CD14-positive monocyte (primary cell): ENCODE measurements at regions not wholly inside any gene's neighbourhood (a gene's known extent, or its start where the extent isn't known, plus 50 kb on each side); places are given as distances from the start of the nearest gene placed in this dataset.

Experiments
- DNase-seq, 3 donors: peaks; one replicate each; pipeline ENCODE4 v3.0.0-alpha.2; 2011 to 2022
- H2AFZ ChIP-seq: 2 replicates; pipeline ENCODE4 v1.6.0; 2012; ENCODE audit warnings: mild to moderate bottlenecking, low read depth, low read length, inconsistent platforms; ENCODE audit not compliant: insufficient read depth, poor library complexity, severe bottlenecking
- H3K27ac ChIP-seq, 2 donors: 1 replicate in 1 of 2; 2 replicates in 1 of 2; pipeline ENCODE4 v1.5.1; 2012 to 2013; ENCODE audit warnings: low read length in 2 of 2, control low read depth in 1 of 2, inconsistent platforms in 1 of 2, low read depth in 1 of 2, mild to moderate bottlenecking in 1 of 2
- H3K27me3 ChIP-seq, 2 donors: one replicate each; pipeline versions ENCODE4 v1.6.0 to v1.6.1; 2011 to 2013; ENCODE audit warnings: low read length in 2 of 2; ENCODE audit not compliant: control insufficient read depth in 2 of 2, insufficient read depth in 2 of 2
- H3K36me3 ChIP-seq, 2 donors: replicated peaks in 1 of 2; 1 replicate in 1 of 2; 2 replicates in 1 of 2; pipeline versions ENCODE4 v1.5.1 to v1.6.1; 2012 to 2013; ENCODE audit warnings: low read length in 2 of 2, control low read depth in 1 of 2, inconsistent platforms in 1 of 2, mild to moderate bottlenecking in 1 of 2; ENCODE audit not compliant: insufficient read depth in 2 of 2, control insufficient read depth in 1 of 2
- H3K4me1 ChIP-seq, 2 donors: 1 replicate in 1 of 2; 2 replicates in 1 of 2; pipeline versions ENCODE4 v1.5.1 to v1.6.1; 2012 to 2013; ENCODE audit warnings: low read length in 2 of 2, control low read depth in 1 of 2, inconsistent platforms in 1 of 2, mild to moderate bottlenecking in 1 of 2, moderate library complexity in 1 of 2; ENCODE audit not compliant: insufficient read depth in 2 of 2, control insufficient read depth in 1 of 2
- H3K4me2 ChIP-seq: replicated peaks from 2 replicates; pipeline ENCODE3; 2012; ENCODE audit warnings: low read length, moderate library complexity, mild to moderate bottlenecking; ENCODE audit not compliant: poor library complexity, severe bottlenecking; ENCODE audit errors: extremely low read depth
- H3K4me3 ChIP-seq, 3 experiments: fragments of 200-600 bp in 1 of 3; sonication (generic) in 1 of 3; replicated peaks in 1 of 3; 1 replicate in 2 of 3; 2 replicates in 1 of 3; pipeline ENCODE4 v1.5.1; 2011 to 2013; ENCODE audit warnings: low read length in 3 of 3, mild to moderate bottlenecking in 3 of 3, control low read depth in 2 of 3, low read depth in 2 of 3, inconsistent platforms in 1 of 3, moderate library complexity in 1 of 3
- H3K79me2 ChIP-seq: 2 replicates; pipeline ENCODE4 v1.6.0; 2012; ENCODE audit warnings: mild to moderate bottlenecking, control low read depth, inconsistent platforms, low read length, moderate library complexity; ENCODE audit not compliant: insufficient read depth
- H3K9ac ChIP-seq: 2 replicates; pipeline ENCODE4 v1.6.0; 2017; ENCODE audit warnings: low read length, mild to moderate bottlenecking; ENCODE audit not compliant: insufficient read depth, poor library complexity, severe bottlenecking
- H3K9me3 ChIP-seq, 2 donors: replicated peaks in 1 of 2; 1 replicate in 1 of 2; 2 replicates in 1 of 2; pipeline versions ENCODE4 v1.5.1 to v1.6.1; 2012 to 2013; ENCODE audit warnings: low read length in 2 of 2, control low read depth in 1 of 2; ENCODE audit not compliant: control insufficient read depth in 1 of 2, insufficient read depth in 1 of 2
- H4K20me1 ChIP-seq: 2 replicates; pipeline ENCODE4 v1.6.0; 2012; ENCODE audit warnings: mild to moderate bottlenecking, low read length, control low read depth, moderate library complexity; ENCODE audit not compliant: insufficient read depth
- H3K27ac Mint-ChIP-seq, 7 donors: one replicate each; pipeline ENCODE4 v1.8.0; 2020; ENCODE audit warnings: mild to moderate bottlenecking in 7 of 7, mixed read lengths in 7 of 7, moderate library complexity in 6 of 7, inconsistent platforms in 2 of 7
- H3K27me3 Mint-ChIP-seq, 3 donors: one replicate each; pipeline ENCODE4 v1.8.0; 2021 to 2022; ENCODE audit warnings: low read depth in 3 of 3, mild to moderate bottlenecking in 3 of 3, mixed read lengths in 3 of 3, moderate library complexity in 3 of 3, inconsistent platforms in 1 of 3
- H3K36me3 Mint-ChIP-seq, 2 donors: one replicate each; pipeline ENCODE4 v1.8.0; 2020; ENCODE audit warnings: mixed read lengths in 2 of 2, inconsistent platforms in 1 of 2, mild to moderate bottlenecking in 1 of 2
- H3K4me1 Mint-ChIP-seq: one replicate; pipeline ENCODE4 v1.8.0; 2020; ENCODE audit warnings: mild to moderate bottlenecking, mixed read lengths
- H3K4me3 Mint-ChIP-seq, 2 donors: one replicate each; pipeline ENCODE4 v1.8.0; 2020; ENCODE audit warnings: mild to moderate bottlenecking in 2 of 2, mixed read lengths in 2 of 2, moderate library complexity in 1 of 2
- H3K9me3 Mint-ChIP-seq, 7 donors: one replicate each; pipeline ENCODE4 v1.8.0; 2020 to 2022; ENCODE audit warnings: mixed read lengths in 7 of 7, mild to moderate bottlenecking in 6 of 7, moderate library complexity in 6 of 7, inconsistent platforms in 2 of 7
- CTCF ChIP-seq: fragments of 200-600 bp; IDR thresholded peaks from one replicate; pipeline ENCODE4 v1.8.0; 2022; ENCODE audit warnings: antibody characterized with exemption, mild to moderate bottlenecking
- WGBS: methylation state at CpG from one replicate; pipeline ENCODE4 v1.1.5; 2013; ENCODE audit warnings: missing lambda C conversion rate; ENCODE audit not compliant: insufficient coverage; 5-methylcytosine and 5-hydroxymethylcytosine counted together
- intact Hi-C, 2 donors: fragments of 100-400 bp; cut with micrococcal nuclease; formaldehyde crosslinking; loops; one replicate each; pipeline versions ENCODE4 v1.15.0 to v1.15.1; 2023

GRCh38 chrX:148309413-148309812, 191.0 kb upstream of the AFF2 start:
- no peak for TF ChIP-seq CTCF
- Histone ChIP-seq H3K27me3 (no peaks in the 10 kb centered on the region), H3K9me3 (no peaks in the 10 kb centered on the region), H3K9ac (no peak overlapping the region), H4K20me1 (no peaks in the 10 kb centered on the region), H3K27ac (no peak overlapping the region), H3K79me2 (no peaks in the 10 kb centered on the region), H3K4me1 (peaks cover 21 to 27% of the 10 kb centered on the region in 2 donors), H3K4me3 (no peak overlapping the region), H3K4me2 (no peak overlapping the region), H3K36me3 (no peaks in the 10 kb centered on the region), H2AFZ (no peak overlapping the region)
- Mint-ChIP-seq H3K4me3 (no peak overlapping the region), H3K27me3 (no peaks in the 10 kb centered on the region), H3K27ac (no peak overlapping the region), H3K4me1 (peaks cover 32% of the 10 kb centered on the region), H3K36me3 (no peaks in the 10 kb centered on the region), H3K9me3 (peaks cover 0 to 9% (median 2%) of the 10 kb centered on the region in 7 donors)
- WGBS = no CpG with 5 or more reads among the region's 3 CpGs
- DNase-seq = no peak
- intact Hi-C loops = no loop called here

DNA sequence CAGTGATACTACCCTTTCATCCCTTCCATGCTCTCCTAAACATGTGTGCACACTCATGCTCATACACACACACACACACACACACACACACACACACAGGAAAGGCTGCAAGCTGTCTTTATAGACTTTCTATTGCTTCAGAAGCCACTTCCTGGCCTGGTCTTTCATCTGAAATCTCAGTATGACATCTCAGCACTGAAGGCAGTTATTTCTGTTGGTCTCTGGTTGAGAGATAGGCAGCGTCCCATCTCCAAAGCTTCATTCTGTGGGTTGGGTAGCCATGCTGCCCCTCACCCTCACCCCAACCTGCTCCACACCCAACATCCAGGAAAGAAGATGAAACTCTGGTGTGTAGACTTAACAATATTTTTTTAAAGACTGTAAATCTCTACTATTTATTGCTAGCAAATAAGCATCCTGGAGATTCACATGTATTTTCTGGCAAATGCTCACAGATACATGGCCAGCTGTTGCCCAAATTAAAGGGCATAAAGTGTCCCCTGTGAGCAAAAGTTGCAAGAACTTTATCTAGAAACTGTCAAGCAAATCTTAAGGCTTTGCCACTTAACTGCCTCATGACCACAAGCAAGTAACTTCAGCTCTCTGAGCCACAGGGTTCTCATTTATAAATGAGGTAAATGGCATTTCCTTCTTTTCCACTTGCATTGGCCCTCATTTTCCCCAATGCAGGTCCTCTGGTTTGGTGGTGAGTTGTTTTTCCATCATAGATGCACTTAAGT, 189.8 kb upstream of the AFF2 start:
- Histone ChIP-seq H3K36me3 (no peaks in the 10 kb centered on the region), H3K9ac (no peak overlapping the region), H3K79me2 (no peaks in the 10 kb centered on the region), H4K20me1 (no peaks in the 10 kb centered on the region), H3K9me3 (no peaks in the 10 kb centered on the region), H3K4me2 (no peak overlapping the region), H3K4me3 (no peak overlapping the region), H3K4me1 (peaks cover 21 to 27% of the 10 kb centered on the region in 2 donors), H2AFZ (peak overlapping the region; percentile 11), H3K27ac (no peak overlapping the region), H3K27me3 (no peaks in the 10 kb centered on the region)
- intact Hi-C loops = no loop called here
- TF ChIP-seq CTCF = no peak
- H3K27ac Mint-ChIP-seq = peak overlapping the region in 6 of 7 donors; percentile 54 to 87 (median 70)
- WGBS = no CpG with 5 or more reads among the region's 1 CpG
- peaks cover 0 to 6% (median 2%) of the 10 kb centered on the region in 7 donors for H3K9me3 Mint-ChIP-seq
- H3K27me3 Mint-ChIP-seq = no peaks in the 10 kb centered on the region
- H3K36me3 Mint-ChIP-seq = no peaks in the 10 kb centered on the region
- peak overlapping the region in 1 of 2 donors; percentile 71 for H3K4me3 Mint-ChIP-seq
- H3K4me1 Mint-ChIP-seq = peaks cover 32% of the 10 kb centered on the region
- no peak for DNase-seq
